GM12878 (cell line): ENCODE measurements at regions not wholly inside any gene's neighbourhood (a gene's known extent, or its start where the extent isn't known, plus 50 kb on each side); places are given as distances from the start of the nearest gene placed in this dataset.

Source experiments
- ATAC-seq: fragments of 200-7000 bp; cut with Tn5 transposase; 3 replicates; pipeline ENCODE4 v1.9.1; 2020; ENCODE audit warnings: mild to moderate bottlenecking, moderate library complexity
- BruUV-seq: library from RNA; stranded (reverse); fragments of 400-500 nt; replicated peaks from 2 replicates; lab custom pipeline; 2021; lab: Mats Ljungman, UMichigan
- CTCF ChIA-PET: fragments of 300-600 bp; sonication (Branson Sonifier 250); formaldehyde crosslinking; extraction: SDS; loops from one replicate; lab custom pipeline; 2021; ENCODE audit warnings: inconsistent platforms; lab: Yijun Ruan, JAX
- POLR2A ChIA-PET: fragments of 350-600 bp; formaldehyde crosslinking; extraction: SDS; loops from one replicate; lab custom pipeline; 2021; ENCODE audit warnings: inconsistent platforms; lab: Charles Lee
- RAD21 ChIA-PET: fragments of 300-600 bp; sonication (Branson Sonifier 250); formaldehyde crosslinking; loops from one replicate; lab custom pipeline; 2023; ENCODE audit warnings: antibody characterized with exemption; ENCODE audit not compliant: unreplicated experiment; lab: Charles Lee
- SMC1A ChIA-PET: fragments of 300-600 bp; sonication (Branson Sonifier 250); formaldehyde crosslinking; loops from one replicate; lab custom pipeline; 2023; ENCODE audit not compliant: unreplicated experiment, uncharacterized antibody; lab: Charles Lee
- DNase-seq: peaks from one replicate; pipeline ENCODE4 v3.0.0-alpha.2; 2011; ENCODE audit warnings: low read depth, low spot score
- FAIRE-seq: peaks from 3 replicates; lab custom pipeline; 2011; peaks lifted over from hg19 to GRCh38; lab: Jason Lieb, UNC
- H2AFZ ChIP-seq: 2 replicates; pipeline ENCODE4 v1.6.0; 2011; ENCODE audit warnings: low read depth, low read length, control low read depth; ENCODE audit not compliant: control insufficient read depth
- H3K27ac ChIP-seq: 2 replicates; pipeline ENCODE4 v1.5.1; 2011; ENCODE audit warnings: control low read depth; ENCODE audit not compliant: control insufficient read depth, insufficient read depth
- H3K27me3 ChIP-seq, 2 experiments: replicated peaks in 1 of 2; 2 replicates each; pipeline versions ENCODE4 v1.6.0 to v1.6.1; 2011; ENCODE audit warnings: low read length in 1 of 2; ENCODE audit not compliant: control insufficient read depth in 2 of 2, insufficient read depth in 2 of 2
- H3K36me3 ChIP-seq, 2 experiments: 2 replicates each; pipeline ENCODE4 v1.5.1; 2011; ENCODE audit warnings: low read length in 1 of 2; ENCODE audit not compliant: control insufficient read depth in 2 of 2, insufficient read depth in 2 of 2
- H3K4me1 ChIP-seq: 2 replicates; pipeline ENCODE4 v1.6.1; 2011; ENCODE audit warnings: mild to moderate bottlenecking, low read length, moderate library complexity, mixed read lengths; ENCODE audit not compliant: control insufficient read depth, insufficient read depth
- H3K4me2 ChIP-seq: 2 replicates; pipeline ENCODE4 v1.6.0; 2011; ENCODE audit warnings: control low read depth; ENCODE audit not compliant: control insufficient read depth, insufficient read depth
- H3K4me3 ChIP-seq: fragments of 200-600 bp; sonication (generic); 2 replicates; pipeline ENCODE4 v1.5.1; 2016
- H3K79me2 ChIP-seq: 2 replicates; pipeline ENCODE4 v1.6.0; 2011; ENCODE audit warnings: low read length; ENCODE audit not compliant: control insufficient read depth, insufficient read depth
- H3K9ac ChIP-seq: 2 replicates; pipeline ENCODE4 v1.8.0; 2011; ENCODE audit warnings: low read length, control low read depth, mixed read lengths; ENCODE audit not compliant: control insufficient read depth, insufficient read depth
- H3K9me3 ChIP-seq: replicated peaks from 3 replicates; pipeline ENCODE4 v1.5.1; 2011; ENCODE audit warnings: mild to moderate bottlenecking, low read length; ENCODE audit not compliant: control insufficient read depth, insufficient read depth
- H4K20me1 ChIP-seq: 2 replicates; pipeline ENCODE4 v1.6.0; 2011; ENCODE audit not compliant: control insufficient read depth, insufficient read depth
- BHLHE40 ChIP-seq, 2 experiments: fragments of 450-650 bp in 1 of 2; IDR thresholded peaks; 2 replicates each; pipeline ENCODE4 v1.6.1; 2011 to 2017; ENCODE audit warnings: low read depth in 2 of 2, borderline replicate concordance in 1 of 2, improper control_type of control experiment in 1 of 2, low read length in 1 of 2, mild to moderate bottlenecking in 1 of 2
- CBX3 ChIP-seq: fragments of 200-600 bp; sonication (generic); IDR thresholded peaks from 2 replicates; pipeline ENCODE4 v1.6.1; 2016; ENCODE audit warnings: low read depth, borderline replicate concordance
- CHD2 ChIP-seq: IDR thresholded peaks from 2 replicates; pipeline ENCODE4 v1.6.1; 2011; ENCODE audit warnings: low read depth, low read length, improper control_type of control experiment, borderline replicate concordance
- CREM ChIP-seq: IDR thresholded peaks from 2 replicates; pipeline ENCODE4 v1.6.1; 2014; ENCODE audit warnings: antibody characterized with exemption, low read depth
- KDM1A ChIP-seq: fragments of 200-600 bp; sonication (generic); IDR thresholded peaks from 2 replicates; pipeline ENCODE4 v1.6.1; 2016; ENCODE audit warnings: borderline replicate concordance
- LARP7 ChIP-seq: fragments of 450-650 bp; IDR thresholded peaks from 2 replicates; pipeline ENCODE4 v1.6.1; 2017; ENCODE audit warnings: mild to moderate bottlenecking
- MXI1 ChIP-seq: fragments of 150-350 bp; IDR thresholded peaks from 2 replicates; pipeline ENCODE4 v1.6.1; 2011; ENCODE audit warnings: low read depth, mild to moderate bottlenecking, inconsistent platforms, low read length, improper control_type of control experiment
- NBN ChIP-seq: fragments of 450-650 bp; IDR thresholded peaks from 2 replicates; pipeline ENCODE4 v1.6.1; 2016
- NFIC ChIP-seq: IDR thresholded peaks from 2 replicates; pipeline ENCODE4 v1.6.1; 2012; ENCODE audit warnings: low read depth, mild to moderate bottlenecking, inconsistent platforms, low read length, moderate library complexity
- NFYB ChIP-seq: IDR thresholded peaks from 2 replicates; pipeline ENCODE4 v1.6.1; 2011; ENCODE audit warnings: low read depth, mild to moderate bottlenecking, low read length, improper control_type of control experiment, moderate library complexity; ENCODE audit not compliant: insufficient read depth
- POU2F2 ChIP-seq: IDR thresholded peaks from 3 replicates; pipeline ENCODE4 v1.6.1; 2011; ENCODE audit warnings: low read depth, mild to moderate bottlenecking, low read length, borderline replicate concordance
- SMAD1 ChIP-seq: fragments of 450-650 bp; IDR thresholded peaks from 2 replicates; pipeline ENCODE4 v1.6.1; 2018; ENCODE audit warnings: mild to moderate bottlenecking, low read depth; ENCODE audit not compliant: partially characterized antibody
- STAT3 ChIP-seq: IDR thresholded peaks from 2 replicates; pipeline ENCODE4 v1.6.1; 2011; ENCODE audit warnings: low read depth, low read length, improper control_type of control experiment
- USF2 ChIP-seq: IDR thresholded peaks from 2 replicates; pipeline ENCODE4 v1.6.1; 2011; ENCODE audit warnings: low read depth, low read length, improper control_type of control experiment, borderline replicate concordance
- YBX1 ChIP-seq: fragments of 450-650 bp; IDR thresholded peaks from 2 replicates; pipeline ENCODE4 v1.6.1; 2016; ENCODE audit warnings: antibody characterized with exemption
- ZBED1 ChIP-seq: IDR thresholded peaks from 2 replicates; pipeline ENCODE4 v1.6.1; 2016; ENCODE audit warnings: borderline replicate concordance
- ZNF622 ChIP-seq: fragments of 450-650 bp; IDR thresholded peaks from 2 replicates; pipeline ENCODE4 v1.6.1; 2017; ENCODE audit warnings: mild to moderate bottlenecking, inconsistent platforms
- WGBS: methylation state at CpG from one replicate; pipeline ENCODE4 v1.1.6; 2016; ENCODE audit warnings: low lambda C conversion rate; ENCODE audit not compliant: insufficient replicate concordance, insufficient coverage; ENCODE audit errors: missing lambda C conversion rate; 5-methylcytosine and 5-hydroxymethylcytosine counted together
- in situ Hi-C: fragments of 300-500 bp; cut with MboI; formaldehyde crosslinking; loops from 9 replicates; pipeline ENCODE4 v1.14.3; 2018; ENCODE audit warnings: mixed read lengths
- intact Hi-C: fragments of 100-400 bp; cut with micrococcal nuclease; formaldehyde crosslinking; loops from one replicate; pipeline ENCODE4 v1.14.2; 2022; ENCODE audit not compliant: unreplicated experiment

GRCh38 chr20:22449188-22449973 is 135.0 kb downstream of the FOXA2 start:
- H3K27ac ChIP-seq, result no peak overlapping the region
- intact Hi-C loops, result no loop called here
- ATAC-seq, result no peak
- H3K4me2 ChIP-seq, result no peak overlapping the region
- no peak for FAIRE-seq
- no peaks in the 10 kb centered on the region for H3K36me3 ChIP-seq
- no peaks in the 10 kb centered on the region for H3K4me1 ChIP-seq
- ChIA-PET CTCF (interaction anchor here (0.7 kb wide), 1 partner anchor 160 kb away, joined by 3 read pairs; no protein-coding TSS in a partner anchor), RAD21 (no interaction called here), SMC1A (interaction anchor here (1.1 kb wide), 1 partner anchor 14 kb away, joined by 3 read pairs; no protein-coding TSS in a partner anchor), POLR2A (no interaction called here)
- WGBS, result 22% methylated on average over 10 of the region's 10 CpGs
- H3K4me3 ChIP-seq, result no peak overlapping the region
- H3K27me3 ChIP-seq, result no peaks in the 10 kb centered on the region; a peak in 2 of 4 replicates
- no peaks in the 10 kb centered on the region for H3K9me3 ChIP-seq
- TF ChIP-seq LARP7 (no peak), NBN (no peak), CREM (no peak), CBX3 (no peak), ZNF622 (no peak), POU2F2 (no peak), KDM1A (no peak), SMAD1 (no peak), CHD2 (no peak), YBX1 (no peak), NFIC (no peak), BHLHE40 (IDR thresholded peaks at IDR 0.05; ENCODE audit: borderline replicate concordance in 1 of 2, low read depth in 2 of 2, low read length in 1 of 2) (no peak), STAT3 (no peak), ZBED1 (no peak), USF2 (no peak), NFYB (no peak), MXI1 (no peak)
- in situ Hi-C loops, result no loop called here
- no peaks in the 10 kb centered on the region for H3K79me2 ChIP-seq
- DNase-seq, result no peak
- no TSS peak for BruUV-seq
- no peak overlapping the region for H3K9ac ChIP-seq
- H2AFZ ChIP-seq, result no peak overlapping the region
- H4K20me1 ChIP-seq, result no peaks in the 10 kb centered on the region
